ENCODE measurements at regions not wholly inside any gene's neighbourhood (a gene's known extent, or its start where the extent isn't known, plus 50 kb on each side); places are given as distances from the start of the nearest gene placed in this dataset.

DNA sequence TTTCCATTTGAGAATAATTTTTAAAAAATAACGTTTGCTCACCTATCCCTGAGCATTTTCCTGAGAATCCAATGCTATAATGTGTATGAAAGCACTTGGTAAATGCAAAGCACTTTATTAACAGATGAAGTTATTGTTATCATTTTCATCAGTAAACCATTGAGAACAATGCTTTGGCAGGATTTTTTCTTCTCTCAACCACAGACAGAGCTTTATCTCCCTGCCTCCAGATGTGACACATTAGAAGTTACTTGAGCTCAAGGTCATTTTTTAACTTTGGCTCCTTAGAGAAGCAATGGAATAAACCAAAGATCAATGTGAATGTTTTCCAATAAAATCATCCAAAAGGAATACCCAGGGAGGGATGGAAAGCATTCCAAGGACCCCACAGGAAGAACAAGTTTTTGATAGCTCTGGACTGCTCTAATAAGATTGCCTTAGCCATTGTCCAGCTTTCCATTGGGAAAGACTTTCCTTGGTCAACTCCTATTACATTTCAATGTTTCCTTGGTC, 118.9 kb upstream of the NT5C1B start:
- TF ChIP-seq, protein P1, sequence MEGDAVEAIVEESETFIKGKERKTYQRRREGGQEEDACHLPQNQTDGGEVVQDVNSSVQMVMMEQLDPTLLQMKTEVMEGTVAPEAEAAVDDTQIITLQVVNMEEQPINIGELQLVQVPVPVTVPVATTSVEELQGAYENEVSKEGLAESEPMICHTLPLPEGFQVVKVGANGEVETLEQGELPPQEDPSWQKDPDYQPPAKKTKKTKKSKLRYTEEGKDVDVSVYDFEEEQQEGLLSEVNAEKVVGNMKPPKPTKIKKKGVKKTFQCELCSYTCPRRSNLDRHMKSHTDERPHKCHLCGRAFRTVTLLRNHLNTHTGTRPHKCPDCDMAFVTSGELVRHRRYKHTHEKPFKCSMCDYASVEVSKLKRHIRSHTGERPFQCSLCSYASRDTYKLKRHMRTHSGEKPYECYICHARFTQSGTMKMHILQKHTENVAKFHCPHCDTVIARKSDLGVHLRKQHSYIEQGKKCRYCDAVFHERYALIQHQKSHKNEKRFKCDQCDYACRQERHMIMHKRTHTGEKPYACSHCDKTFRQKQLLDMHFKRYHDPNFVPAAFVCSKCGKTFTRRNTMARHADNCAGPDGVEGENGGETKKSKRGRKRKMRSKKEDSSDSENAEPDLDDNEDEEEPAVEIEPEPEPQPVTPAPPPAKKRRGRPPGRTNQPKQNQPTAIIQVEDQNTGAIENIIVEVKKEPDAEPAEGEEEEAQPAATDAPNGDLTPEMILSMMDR (IDR thresholded peaks at IDR 0.05), result no peak
- no peak for TF ChIP-seq POLR2A (IDR thresholded peaks at IDR 0.05)
